Neural progenitor cell (in vitro differentiated cells): ENCODE measurements at regions not wholly inside any gene's neighbourhood (a gene's known extent, or its start where the extent isn't known, plus 50 kb on each side); places are given as distances from the start of the nearest gene placed in this dataset.

Experiments used
- DNase-seq: peaks from one replicate; pipeline ENCODE4 v3.0.0-alpha.2; 2016; ENCODE audit warnings: low spot score
- H2AFZ ChIP-seq: fragments of 200-600 bp; sonication (generic); replicated peaks from 2 replicates; pipeline ENCODE4 v1.6.1; 2016; ENCODE audit warnings: antibody characterized with exemption
- H3F3A ChIP-seq: fragments of 200-600 bp; sonication (generic); 2 replicates; pipeline ENCODE4 v1.6.1; 2016; ENCODE audit warnings: antibody characterized with exemption, low read depth
- H3K27ac ChIP-seq: fragments of 200-600 bp; sonication (generic); 2 replicates; pipeline ENCODE4 v1.5.1; 2016; ENCODE audit warnings: mild to moderate bottlenecking
- H3K27me3 ChIP-seq: fragments of 200-600 bp; sonication (generic); 2 replicates; pipeline ENCODE4 v1.6.1; 2016; ENCODE audit warnings: mild to moderate bottlenecking, moderate library complexity
- H3K36me3 ChIP-seq: fragments of 200-600 bp; sonication (generic); 2 replicates; pipeline ENCODE4 v1.5.1; 2016
- H3K4me1 ChIP-seq: fragments of 200-600 bp; sonication (generic); 2 replicates; pipeline ENCODE4 v1.6.1; 2016; ENCODE audit warnings: mixed run types
- H3K4me2 ChIP-seq: fragments of 200-600 bp; sonication (generic); 2 replicates; pipeline ENCODE4 v1.6.1; 2016
- H3K4me3 ChIP-seq: fragments of 200-600 bp; sonication (generic); 2 replicates; pipeline ENCODE4 v1.5.1; 2016
- H3K79me2 ChIP-seq: fragments of 200-600 bp; sonication (generic); 2 replicates; pipeline ENCODE4 v1.6.1; 2016; ENCODE audit warnings: low read depth
- H3K9ac ChIP-seq: fragments of 200-600 bp; sonication (generic); 2 replicates; pipeline ENCODE4 v1.6.1; 2016
- H3K9me3 ChIP-seq: fragments of 200-600 bp; sonication (generic); 2 replicates; pipeline ENCODE4 v1.5.1; 2016; ENCODE audit warnings: low read depth
- H4K20me1 ChIP-seq: fragments of 200-600 bp; sonication (generic); 2 replicates; pipeline ENCODE4 v1.6.1; 2016; ENCODE audit warnings: low read depth
- H3K27ac Mint-ChIP-seq: 3 replicates; pipeline ENCODE4 v1.8.0; 2021; ENCODE audit warnings: mixed read lengths
- H3K27me3 Mint-ChIP-seq: 2 replicates; pipeline ENCODE4 v1.8.0; 2022; ENCODE audit warnings: low read depth, mild to moderate bottlenecking, inconsistent platforms, moderate library complexity, mixed read lengths; ENCODE audit not compliant: insufficient read depth
- H3K36me3 Mint-ChIP-seq: 3 replicates; pipeline ENCODE4 v1.8.0; 2021; ENCODE audit warnings: mixed read lengths
- H3K4me1 Mint-ChIP-seq: 3 replicates; pipeline ENCODE4 v1.8.0; 2021; ENCODE audit warnings: mixed read lengths
- H3K4me3 Mint-ChIP-seq: 3 replicates; pipeline ENCODE4 v1.8.0; 2021; ENCODE audit warnings: mild to moderate bottlenecking, moderate library complexity, mixed read lengths
- H3K9me3 Mint-ChIP-seq: 3 replicates; pipeline ENCODE4 v1.8.0; 2020; ENCODE audit warnings: mixed read lengths
- CTCF ChIP-seq: fragments of 200-600 bp; sonication (generic); IDR thresholded peaks from 2 replicates; pipeline ENCODE4 v1.5.1; 2017; ENCODE audit warnings: antibody characterized with exemption, mild to moderate bottlenecking
- EZH2 ChIP-seq: fragments of 200-600 bp; sonication (generic); IDR thresholded peaks from 2 replicates; pipeline ENCODE4 v1.6.1; 2017; ENCODE audit warnings: antibody characterized with exemption, mild to moderate bottlenecking, moderate library complexity
- EZH2phosphoT487 ChIP-seq: fragments of 200-600 bp; sonication (generic); IDR thresholded peaks from 2 replicates; pipeline ENCODE4 v1.6.1; 2017; ENCODE audit warnings: antibody characterized with exemption

GRCh38 chr9:113694912-113695311, 181.2 kb upstream of the ZNF618 start:
- no peaks in the 10 kb centered on the region for H3K4me1 ChIP-seq
- no peaks in the 10 kb centered on the region for H3K4me1 Mint-ChIP-seq

GRCh38 chr9:113695440-113695851, 180.7 kb upstream of the ZNF618 start:
- Mint-ChIP-seq H3K9me3 (no peaks in the 10 kb centered on the region), H3K4me3 (no peak overlapping the region), H3K4me1 (no peaks in the 10 kb centered on the region), H3K27ac (no peak overlapping the region), H3K36me3 (no peaks in the 10 kb centered on the region), H3K27me3 (peaks cover 2% of the 10 kb centered on the region)
- Histone ChIP-seq H3F3A (no peaks in the 10 kb centered on the region), H3K27ac (no peak overlapping the region), H4K20me1 (no peaks in the 10 kb centered on the region), H3K4me3 (no peak overlapping the region), H2AFZ (no peak overlapping the region), H3K79me2 (no peaks in the 10 kb centered on the region), H3K4me2 (no peak overlapping the region), H3K36me3 (no peaks in the 10 kb centered on the region), H3K27me3 (peaks cover 5% of the 10 kb centered on the region), H3K4me1 (no peaks in the 10 kb centered on the region), H3K9me3 (no peaks in the 10 kb centered on the region), H3K9ac (no peak overlapping the region)
- TF ChIP-seq CTCF, result no peak
- TF ChIP-seq EZH2phosphoT487, result no peak
- TF ChIP-seq EZH2, result no peak
- no peak for DNase-seq

More at GRCh38 chr9:113694912-113695311, 181.2 kb upstream of the ZNF618 start:
- H3K36me3 Mint-ChIP-seq, result no peaks in the 10 kb centered on the region
- no peaks in the 10 kb centered on the region for H3K9me3 Mint-ChIP-seq
- Histone ChIP-seq H3K36me3 (no peaks in the 10 kb centered on the region), H3K4me3 (no peak overlapping the region), H3K79me2 (no peaks in the 10 kb centered on the region), H3K27me3 (peaks cover 10% of the 10 kb centered on the region), H3K9ac (no peak overlapping the region), H3F3A (no peaks in the 10 kb centered on the region), H3K4me2 (no peak overlapping the region), H2AFZ (no peak overlapping the region), H4K20me1 (no peaks in the 10 kb centered on the region), H3K9me3 (no peaks in the 10 kb centered on the region), H3K27ac (no peak overlapping the region)
- peaks cover 2% of the 10 kb centered on the region for H3K27me3 Mint-ChIP-seq
- no peak overlapping the region for H3K4me3 Mint-ChIP-seq
- H3K27ac Mint-ChIP-seq, result no peak overlapping the region
- no peak for TF ChIP-seq EZH2phosphoT487
- TF ChIP-seq EZH2, result no peak
- TF ChIP-seq CTCF, result no peak
- no peak for DNase-seq

- DNase-seq, result no peak
- no peak overlapping the region for H3K4me3 ChIP-seq
- no peaks in the 10 kb centered on the region for H3K4me1 Mint-ChIP-seq
- no peaks in the 10 kb centered on the region for H3K9me3 ChIP-seq
- H3K27ac Mint-ChIP-seq, result no peak overlapping the region
- no peak overlapping the region for H2AFZ ChIP-seq
- H3K79me2 ChIP-seq, result no peaks in the 10 kb centered on the region
- no peaks in the 10 kb centered on the region for H3K36me3 ChIP-seq
- no peaks in the 10 kb centered on the region for H3F3A ChIP-seq
- H3K4me1 ChIP-seq, result no peaks in the 10 kb centered on the region
- H3K9me3 Mint-ChIP-seq, result no peaks in the 10 kb centered on the region
- H3K36me3 Mint-ChIP-seq, result no peaks in the 10 kb centered on the region
- H3K4me3 Mint-ChIP-seq, result no peak overlapping the region
- H3K9ac ChIP-seq, result no peak overlapping the region
- no peak overlapping the region for H3K4me2 ChIP-seq
- H3K27me3 Mint-ChIP-seq, result peaks cover 2% of the 10 kb centered on the region
- no peak overlapping the region for H3K27ac ChIP-seq
- TF ChIP-seq EZH2 (no peak), EZH2phosphoT487 (no peak), CTCF (no peak)
- H3K27me3 ChIP-seq, result peaks cover under 1% of the 10 kb centered on the region
- H4K20me1 ChIP-seq, result no peaks in the 10 kb centered on the region
Measured at GRCh38 chr9:113695901-113696300, 180.2 kb upstream of the ZNF618 start.
